Astrocyte (in vitro differentiated cells and primary cell): ENCODE measurements at regions not wholly inside any gene's neighbourhood (a gene's known extent, or its start where the extent isn't known, plus 50 kb on each side); places are given as distances from the start of the nearest gene placed in this dataset.

Experiments used
- EZH2 ChIP-seq: IDR thresholded peaks from 2 replicates; pipeline ENCODE4 v1.6.1; 2012; ENCODE audit warnings: mild to moderate bottlenecking, low read length, inconsistent platforms; ENCODE audit not compliant: insufficient read depth
- TF ChIP-seq, protein P1 (sequence below): IDR thresholded peaks from 2 replicates; pipeline ENCODE4 v1.5.1; 2011; ENCODE audit warnings: low read depth, mild to moderate bottlenecking, inconsistent platforms, low read length, moderate library complexity; ENCODE audit not compliant: insufficient read depth

DNA sequence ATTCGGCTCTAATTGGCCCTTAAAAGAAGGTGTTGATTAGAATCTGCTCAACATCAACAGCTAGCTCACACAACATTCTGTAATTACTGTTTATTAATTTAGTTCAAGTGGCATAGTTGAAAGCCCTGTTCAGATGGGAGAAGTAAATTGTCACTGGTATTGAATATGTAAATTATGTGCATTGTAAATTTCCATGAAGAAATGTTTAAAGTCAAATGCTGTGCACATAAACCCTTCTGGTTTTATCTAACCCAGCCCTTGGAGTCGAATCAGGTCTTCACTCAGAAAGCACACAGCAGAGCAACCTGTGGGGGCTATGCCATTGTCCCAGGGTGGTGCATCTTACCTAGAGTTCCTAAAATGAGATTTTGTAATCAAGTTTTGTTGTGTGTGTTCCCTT, 65.4 kb upstream of the LMO4 start:
- no peak for TF ChIP-seq EZH2
- TF ChIP-seq, protein P1, sequence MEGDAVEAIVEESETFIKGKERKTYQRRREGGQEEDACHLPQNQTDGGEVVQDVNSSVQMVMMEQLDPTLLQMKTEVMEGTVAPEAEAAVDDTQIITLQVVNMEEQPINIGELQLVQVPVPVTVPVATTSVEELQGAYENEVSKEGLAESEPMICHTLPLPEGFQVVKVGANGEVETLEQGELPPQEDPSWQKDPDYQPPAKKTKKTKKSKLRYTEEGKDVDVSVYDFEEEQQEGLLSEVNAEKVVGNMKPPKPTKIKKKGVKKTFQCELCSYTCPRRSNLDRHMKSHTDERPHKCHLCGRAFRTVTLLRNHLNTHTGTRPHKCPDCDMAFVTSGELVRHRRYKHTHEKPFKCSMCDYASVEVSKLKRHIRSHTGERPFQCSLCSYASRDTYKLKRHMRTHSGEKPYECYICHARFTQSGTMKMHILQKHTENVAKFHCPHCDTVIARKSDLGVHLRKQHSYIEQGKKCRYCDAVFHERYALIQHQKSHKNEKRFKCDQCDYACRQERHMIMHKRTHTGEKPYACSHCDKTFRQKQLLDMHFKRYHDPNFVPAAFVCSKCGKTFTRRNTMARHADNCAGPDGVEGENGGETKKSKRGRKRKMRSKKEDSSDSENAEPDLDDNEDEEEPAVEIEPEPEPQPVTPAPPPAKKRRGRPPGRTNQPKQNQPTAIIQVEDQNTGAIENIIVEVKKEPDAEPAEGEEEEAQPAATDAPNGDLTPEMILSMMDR, result no peak
